ENCODE measurements at regions not wholly inside any gene's neighbourhood (a gene's known extent, or its start where the extent isn't known, plus 50 kb on each side); places are given as distances from the start of the nearest gene placed in this dataset.

DNA sequence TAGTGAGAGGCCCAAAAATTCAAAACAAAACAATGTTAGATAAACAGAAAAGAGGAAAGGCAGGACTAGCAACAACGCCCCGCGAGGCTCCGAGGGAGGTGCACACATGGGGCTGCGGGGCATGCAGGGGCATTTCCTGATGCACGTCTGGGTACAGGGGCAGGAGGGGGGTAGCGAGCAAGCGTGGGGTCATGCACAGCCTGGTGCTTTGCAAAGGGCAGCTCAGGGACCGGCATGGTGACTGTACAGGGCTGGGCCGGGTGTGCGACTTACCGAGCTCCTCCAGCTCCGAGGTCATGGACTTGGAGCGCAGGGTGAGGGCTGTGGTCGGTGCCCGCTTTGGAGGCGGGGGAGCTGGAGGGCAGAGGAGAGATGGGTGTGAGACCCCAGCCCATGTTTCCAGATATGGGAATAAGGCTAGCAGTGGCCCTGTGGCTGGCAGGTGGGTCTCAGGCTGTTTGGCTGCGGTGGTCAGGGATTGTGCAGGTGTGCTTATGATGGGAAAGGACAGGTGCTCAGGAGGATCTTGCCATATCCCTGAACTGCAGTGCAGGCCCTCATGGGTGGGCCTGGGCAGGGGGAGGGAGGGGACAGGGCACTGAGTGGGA lies 103.7 kb downstream of the CTTN start:
- no peak for DNase-seq

DNA sequence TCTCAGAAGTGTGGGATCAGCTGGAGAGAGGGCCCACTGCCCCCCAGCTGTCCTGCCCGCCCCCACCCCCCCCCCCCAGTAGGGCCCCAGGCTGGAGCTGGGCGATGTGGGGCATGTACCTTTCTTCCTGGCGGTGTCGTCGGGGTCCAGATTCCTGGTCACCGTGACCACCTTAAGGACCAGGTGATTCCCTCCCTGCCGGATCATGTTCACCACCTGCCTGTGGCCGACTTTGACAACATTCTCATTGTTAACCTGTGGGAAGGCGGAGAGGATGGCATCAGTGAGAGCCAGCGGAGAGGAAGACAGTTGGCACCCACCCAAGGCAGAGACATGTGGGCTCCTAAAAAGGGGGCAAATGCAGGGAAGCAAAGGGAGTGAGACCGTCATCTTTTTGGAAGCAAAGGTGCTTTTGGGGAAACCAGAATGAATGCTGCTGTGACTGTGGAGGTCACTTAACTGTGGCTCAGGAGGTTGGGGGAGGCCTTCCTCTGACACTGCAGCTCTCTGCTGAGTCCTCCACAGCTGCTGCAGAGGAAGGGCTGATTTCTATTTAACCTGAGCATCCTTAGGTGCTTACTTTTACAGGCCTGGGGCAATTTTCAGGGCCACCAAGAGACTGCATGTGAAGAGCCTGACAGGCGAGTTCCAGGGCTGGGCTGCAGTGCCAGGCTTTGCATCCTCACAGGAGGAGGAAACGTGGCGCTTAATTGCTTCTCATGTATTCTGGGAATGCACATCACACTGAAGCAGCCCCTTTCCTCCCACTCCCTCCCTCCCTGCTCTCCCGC lies 104.5 kb downstream of the CTTN start:
- no peak for DNase-seq

- DNase-seq: no peak
Measured at GRCh38 chr11:70503468-70504221, 105.3 kb downstream of the CTTN start.

- DNase-seq: no peak
Measured at GRCh38 chr11:70504246-70505020, 106.1 kb downstream of the CTTN start.

DNA sequence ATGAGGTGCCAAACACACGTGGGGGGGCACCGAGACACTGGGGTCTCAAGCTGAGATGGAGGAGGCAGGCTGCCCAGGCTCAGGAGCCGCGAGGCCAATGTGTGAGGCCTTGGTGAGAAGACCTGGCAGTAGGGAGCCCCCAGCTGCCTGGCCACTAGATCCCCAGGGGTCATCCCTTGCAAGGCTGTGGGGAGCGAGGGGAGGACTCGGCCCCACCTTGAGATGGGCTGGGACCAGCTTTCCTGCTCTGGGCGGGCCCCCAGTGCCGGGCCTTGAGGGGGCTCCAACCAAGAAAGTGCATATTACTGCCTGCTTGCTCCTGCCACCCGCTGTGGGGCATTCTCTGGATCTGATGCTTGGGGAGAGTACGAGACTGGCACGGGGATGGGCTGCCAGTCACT lies 107.0 kb downstream of the CTTN start:
- DNase-seq: no peak

DNA sequence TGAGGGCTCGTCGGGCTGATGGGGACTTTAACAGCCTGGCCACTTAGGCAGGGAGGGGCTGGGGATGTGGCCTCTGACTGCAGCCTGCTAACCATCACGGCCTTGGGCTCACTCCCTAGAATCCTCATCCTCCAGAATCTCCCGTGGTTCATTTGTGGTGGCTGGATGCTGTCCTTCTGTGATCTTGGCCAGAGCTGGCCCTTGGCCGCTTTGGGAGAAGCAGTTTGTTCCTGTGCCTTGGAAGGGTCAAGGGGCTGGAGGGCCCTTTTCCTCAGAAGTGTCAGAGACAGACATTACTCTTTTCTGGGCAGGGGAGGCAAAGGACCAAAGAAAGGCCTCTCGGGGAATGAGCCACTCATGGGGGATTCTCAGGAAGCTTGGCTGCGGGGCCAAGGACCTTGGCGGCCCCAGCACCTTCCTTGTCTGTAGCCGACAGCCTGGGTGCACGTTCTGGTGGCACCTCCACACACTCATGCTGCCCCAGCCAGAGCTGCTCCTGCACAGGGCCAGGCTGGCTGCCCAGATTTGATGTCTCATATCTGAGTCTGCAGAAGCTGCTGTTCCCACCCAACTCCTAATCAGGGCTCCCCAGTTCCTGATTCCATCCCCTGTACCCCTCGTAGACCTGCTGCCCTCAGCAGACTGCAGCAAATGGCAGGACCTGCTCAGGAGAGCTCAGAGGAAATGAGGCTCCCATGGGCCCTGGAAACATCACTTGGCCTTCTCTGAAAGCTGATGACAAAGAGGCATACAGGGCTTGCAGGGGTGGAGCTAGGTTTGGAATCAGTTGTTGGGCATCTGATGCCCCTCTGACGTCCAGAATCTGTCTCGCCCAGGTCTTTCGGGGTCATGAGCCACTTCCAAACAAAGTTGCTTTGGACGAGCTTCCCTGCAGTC lies 107.7 kb downstream of the CTTN start:
- DNase-seq: no peak

DNA sequence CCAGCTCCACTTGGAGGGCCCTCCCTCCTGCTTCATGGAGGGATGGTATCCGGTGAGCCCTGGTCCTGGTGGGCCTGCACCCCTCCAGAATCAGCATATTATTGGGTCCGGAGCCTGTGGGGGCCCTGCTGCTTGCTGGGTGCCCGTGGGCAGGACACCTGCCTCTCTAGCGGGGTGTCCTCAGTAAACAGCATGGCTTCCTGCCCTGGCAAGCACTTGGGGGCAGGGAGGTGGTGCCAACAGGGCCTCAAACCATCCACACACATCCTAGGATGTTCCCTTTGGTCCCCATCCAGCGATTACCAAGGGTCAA lies 108.3 kb downstream of the CTTN start:
- no peak for DNase-seq

DNA sequence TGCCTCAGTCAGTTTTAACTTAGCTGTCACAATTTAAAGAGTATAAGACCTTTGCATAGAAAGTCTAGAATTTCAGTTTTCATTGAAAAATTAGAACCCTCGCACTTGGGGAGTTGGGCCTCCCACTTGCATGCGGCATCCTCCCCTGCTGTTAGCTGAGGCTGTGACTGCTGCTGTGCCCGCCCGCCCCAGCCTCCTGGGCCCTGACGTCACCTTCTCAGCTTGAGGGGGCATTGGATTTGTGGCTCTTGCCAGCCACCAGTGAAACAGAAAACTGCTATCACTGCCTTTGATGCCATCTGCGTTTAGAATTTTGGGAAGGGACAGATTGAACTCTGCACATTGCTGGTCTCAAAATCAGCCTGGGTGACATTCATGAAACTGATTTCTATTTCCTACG lies 108.7 kb downstream of the CTTN start:
- no peak for DNase-seq

DNA sequence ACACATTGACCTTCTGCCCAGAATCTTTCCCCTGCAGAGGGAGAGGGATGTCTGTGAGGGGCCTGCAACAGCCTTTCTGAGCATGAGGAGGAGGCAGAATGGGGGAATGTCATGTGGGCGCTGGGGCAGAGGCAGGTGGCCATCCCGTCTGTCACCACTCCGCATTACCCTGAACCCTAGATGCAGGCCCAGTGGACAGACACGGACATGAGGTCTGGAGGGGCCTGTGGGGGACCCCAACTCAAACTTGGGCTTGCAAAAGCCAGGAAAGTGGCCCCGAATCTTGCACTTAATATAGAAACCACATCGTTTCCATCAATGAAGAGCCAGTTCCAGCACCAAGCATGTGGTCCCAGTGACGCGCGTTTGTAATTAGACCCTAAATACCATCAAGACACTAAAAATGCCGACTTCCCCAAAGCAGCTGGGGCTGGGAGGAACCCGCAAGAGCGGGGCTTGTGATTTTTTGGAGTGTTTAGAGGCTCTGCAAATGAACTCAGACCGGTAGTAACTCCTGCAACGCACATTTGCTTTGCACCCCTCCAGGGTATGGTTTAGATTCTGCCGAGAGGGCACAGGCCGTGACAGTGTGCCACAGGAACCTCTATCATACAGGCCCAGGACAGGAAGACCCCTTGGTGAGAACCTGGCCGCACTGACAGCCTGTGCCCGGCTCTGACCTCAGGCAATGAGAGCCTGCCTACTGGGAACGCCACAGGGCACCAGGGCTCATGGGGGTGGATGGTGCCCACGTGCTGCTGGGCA lies 109.3 kb downstream of the CTTN start:
- no peak for DNase-seq

DNA sequence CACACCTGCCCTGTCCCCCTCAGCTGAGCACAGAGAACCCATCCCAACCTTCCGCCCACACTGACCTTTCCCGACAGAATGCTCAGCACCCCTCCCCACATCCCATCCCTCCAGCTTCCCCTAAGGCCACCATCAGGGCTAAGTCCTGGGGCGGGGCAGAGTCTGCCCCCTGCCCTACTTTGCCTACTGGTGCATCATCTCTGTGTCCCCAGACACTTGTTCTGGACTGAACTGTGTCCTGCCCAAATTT lies 109.8 kb downstream of the CTTN start:
- no peak for DNase-seq

GRCh38 chr11:70509476-70509875 lies 111.1 kb downstream of the CTTN start:
- DNase-seq: no peak

- DNase-seq: no peak
Measured at GRCh38 chr11:70510106-70510505, 111.8 kb downstream of the CTTN start.

GRCh38 chr11:70510571-70510970 lies 112.2 kb downstream of the CTTN start:
- DNase-seq: peak; percentile 3

GRCh38 chr11:70511345-70511744 lies 113.0 kb downstream of the CTTN start:
- no peak for DNase-seq

DNA sequence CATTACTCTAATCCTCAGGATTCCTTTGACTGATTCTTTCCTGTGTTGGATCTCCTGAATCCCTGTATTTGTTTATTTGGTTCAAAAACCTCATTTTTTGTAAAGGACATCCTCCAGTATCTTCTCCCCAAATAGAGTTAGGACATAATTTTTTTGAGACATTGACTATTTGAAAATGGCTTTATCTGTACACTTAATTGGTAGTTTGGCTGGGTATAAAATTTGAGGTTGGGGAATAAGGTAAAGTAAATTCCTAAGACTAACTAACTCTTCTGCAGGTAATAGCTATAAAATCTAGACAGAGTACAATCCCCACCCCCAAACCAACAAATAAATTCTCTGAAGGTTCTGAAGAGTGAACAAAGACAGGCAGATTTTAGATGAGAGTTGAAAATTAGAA lies 114.4 kb downstream of the CTTN start:
- no peak for DNase-seq

GRCh38 chr11:70517203-70517602 lies 118.9 kb downstream of the CTTN start:
- no peak for DNase-seq

GRCh38 chr11:70517988-70518907 lies 119.9 kb downstream of the CTTN start:
- DNase-seq: no peak

DNA sequence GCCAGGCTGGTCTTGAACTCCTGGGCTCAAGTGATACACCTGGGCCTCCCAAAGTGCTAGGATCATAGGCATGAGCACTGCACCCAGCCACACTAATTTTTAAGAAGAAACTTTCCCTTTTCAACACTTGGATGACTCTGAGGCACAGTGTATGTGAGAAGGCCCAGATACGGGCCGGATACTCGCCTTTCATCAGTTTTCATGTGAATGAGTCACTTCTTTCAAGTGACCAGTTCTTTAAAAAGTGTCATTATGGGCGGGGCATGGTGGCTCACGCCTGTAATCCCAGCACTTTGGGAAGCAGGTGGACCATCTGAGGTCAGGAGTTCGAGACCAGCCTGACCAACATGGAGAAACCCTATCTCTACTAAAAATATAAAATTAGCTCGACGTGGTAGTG lies 120.8 kb downstream of the CTTN start:
- DNase-seq: no peak

GRCh38 chr11:70521475-70522308 lies 123.4 kb downstream of the CTTN start:
- no peak for DNase-seq

DNA sequence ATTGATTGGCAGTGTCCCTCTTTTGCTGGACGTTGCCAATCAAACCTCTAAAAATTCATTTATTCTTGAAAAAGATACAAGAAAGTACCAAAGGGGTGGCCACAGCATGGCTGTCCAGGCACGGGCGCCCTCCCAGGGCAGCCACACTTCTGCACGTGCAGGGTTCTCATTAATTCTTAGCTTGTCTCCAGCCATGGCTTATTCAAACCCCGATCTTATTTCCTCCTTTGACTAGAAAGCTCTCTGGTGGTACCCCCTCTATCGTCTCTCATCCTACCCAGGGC lies 123.9 kb downstream of the CTTN start:
- DNase-seq: no peak

All from inflammatory macrophage treated with lipopolysaccharide for 4 hours (primary cell).